ENCODE measurements at regions not wholly inside any gene's neighbourhood (a gene's known extent, or its start where the extent isn't known, plus 50 kb on each side); places are given as distances from the start of the nearest gene placed in this dataset.

- H3K36me3 ChIP-seq, result no peaks in the 10 kb centered on the region
- no peak overlapping the region for H3K27ac ChIP-seq
- H3K27me3 ChIP-seq (replicated peaks), result no peaks in the 10 kb centered on the region
- DNase-seq (ENCODE audit: low read depth in 1 of 2, low spot score in 2 of 2), result no peak
- no peak overlapping the region for H3K4me3 ChIP-seq
- H3K9me3 ChIP-seq (replicated peaks), result no peaks in the 10 kb centered on the region
- no peaks in the 10 kb centered on the region for H3K4me1 ChIP-seq (replicated peaks)
Measured at GRCh38 chr18:25416374-25416773, 64.4 kb upstream of the ZNF521 start.

- no peak for DNase-seq (ENCODE audit: low read depth in 1 of 2, low spot score in 2 of 2)
- Histone ChIP-seq H3K36me3 (no peaks in the 10 kb centered on the region), H3K27me3 (replicated peaks) (no peaks in the 10 kb centered on the region), H3K4me1 (replicated peaks) (no peaks in the 10 kb centered on the region), H3K9me3 (replicated peaks) (no peaks in the 10 kb centered on the region), H3K4me3 (no peak overlapping the region), H3K27ac (no peak overlapping the region)
Measured at GRCh38 chr18:25409971-25410370, 58.0 kb upstream of the ZNF521 start.

GRCh38 chr18:25408293-25408692 lies 56.3 kb upstream of the ZNF521 start:
- Histone ChIP-seq H3K36me3 (no peaks in the 10 kb centered on the region), H3K27me3 (replicated peaks) (no peaks in the 10 kb centered on the region), H3K4me1 (replicated peaks) (no peaks in the 10 kb centered on the region), H3K9me3 (replicated peaks) (no peaks in the 10 kb centered on the region), H3K27ac (no peak overlapping the region), H3K4me3 (no peak overlapping the region)
- DNase-seq (ENCODE audit: low read depth in 1 of 2, low spot score in 2 of 2), result no peak

All from SJSA1 (cell line).